ENCODE measurements at regions not wholly inside any gene's neighbourhood (a gene's known extent, or its start where the extent isn't known, plus 50 kb on each side); places are given as distances from the start of the nearest gene placed in this dataset.

GRCh38 chr9:118568704-118569103 lies 800.5 kb downstream of the BRINP1 start:
- TF ChIP-seq CTCF (IDR thresholded peaks at IDR 0.05; ENCODE audit: low read length) (no peak), EZH2 (IDR thresholded peaks at IDR 0.05; ENCODE audit: borderline replicate concordance, low read length) (no peak)

Data from OCI-LY1 (cell line).